Endometrium (tissue), 2 donors: ENCODE measurements at regions not wholly inside any gene's neighbourhood (a gene's known extent, or its start where the extent isn't known, plus 50 kb on each side); places are given as distances from the start of the nearest gene placed in this dataset.

Experiments used
- FAIRE-seq: peaks from 2 replicates; lab custom pipeline; 2012; peaks lifted over from hg19 to GRCh38; lab: Jason Lieb, UNC
- donor health status: control.
- donor health status: control.

DNA sequence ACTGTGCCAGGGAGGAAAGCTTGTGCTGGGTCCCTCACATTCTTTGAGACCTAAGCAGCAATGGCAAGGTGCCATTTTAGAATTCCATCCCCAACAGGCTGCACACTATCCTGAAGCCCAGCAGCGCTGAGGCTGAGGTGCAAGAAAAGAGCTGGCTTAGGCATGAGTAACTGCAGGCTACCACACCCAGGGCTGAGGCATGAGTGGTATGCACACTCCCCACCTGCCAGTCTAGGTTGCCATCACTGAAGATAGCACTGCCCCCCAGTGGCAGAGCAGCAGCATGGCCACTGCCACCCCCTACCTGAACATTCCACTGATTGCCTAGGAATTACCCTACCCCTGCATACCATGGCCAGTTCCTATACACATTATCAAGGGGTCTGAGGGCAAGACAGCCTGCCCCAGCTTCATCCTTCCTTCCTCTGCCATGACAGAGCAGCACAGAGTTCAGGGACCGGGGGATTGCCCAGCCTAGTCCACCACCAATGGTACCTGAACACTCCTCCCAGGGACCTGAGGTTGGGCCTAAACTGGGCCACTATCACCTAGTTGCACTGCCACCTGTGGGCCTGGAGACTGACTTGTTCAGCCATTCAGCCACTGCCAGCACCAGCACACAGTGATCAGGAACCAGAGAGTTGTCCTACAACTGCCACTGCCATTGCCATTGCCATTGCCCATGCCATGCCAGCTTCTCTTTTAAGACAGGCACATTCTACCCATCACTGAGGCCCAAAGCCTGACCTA, 129.8 kb downstream of the SATB1 start:
- FAIRE-seq, result no peak

- FAIRE-seq, result no peak
Measured at GRCh38 chr3:18290157-18290556, 135.0 kb downstream of the SATB1 start.

DNA sequence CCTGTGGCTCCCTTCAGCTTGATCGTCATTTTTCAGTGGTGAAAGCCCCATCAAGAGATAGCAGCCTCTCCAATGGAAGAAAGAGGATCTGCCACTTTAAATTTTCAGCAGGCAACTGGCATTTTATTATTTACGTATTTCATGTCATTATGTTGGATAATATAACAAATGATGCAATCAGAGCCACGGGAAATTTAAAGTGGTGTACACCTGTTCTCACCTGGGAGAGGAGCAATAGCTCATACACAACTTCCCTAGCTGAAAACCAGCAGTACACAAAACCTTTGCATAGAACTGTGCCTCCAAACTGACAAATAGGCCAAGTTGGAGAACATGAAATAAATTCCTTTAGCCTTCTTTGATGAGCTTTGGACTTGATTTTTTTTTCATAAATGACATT, 136.9 kb downstream of the SATB1 start:
- no peak for FAIRE-seq

DNA sequence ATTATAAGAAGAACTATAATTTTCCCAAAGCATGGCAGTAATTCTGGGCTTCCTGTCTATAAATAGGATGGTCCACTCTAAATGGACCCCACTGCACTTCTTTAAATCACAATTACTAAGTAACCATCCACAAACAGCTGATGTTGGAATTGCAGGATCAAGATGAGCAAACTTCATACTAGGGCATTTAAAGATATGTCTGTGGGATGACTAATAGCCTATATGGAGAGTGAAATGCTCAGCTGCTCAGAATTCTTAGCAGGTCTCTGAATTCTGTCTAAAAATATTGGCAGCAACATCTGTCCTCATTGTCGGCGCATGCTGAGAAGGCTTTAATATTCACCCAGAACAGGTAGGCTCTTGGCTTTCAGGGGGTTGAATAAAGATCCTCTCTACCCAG, 140.4 kb downstream of the SATB1 start:
- no peak for FAIRE-seq

DNA sequence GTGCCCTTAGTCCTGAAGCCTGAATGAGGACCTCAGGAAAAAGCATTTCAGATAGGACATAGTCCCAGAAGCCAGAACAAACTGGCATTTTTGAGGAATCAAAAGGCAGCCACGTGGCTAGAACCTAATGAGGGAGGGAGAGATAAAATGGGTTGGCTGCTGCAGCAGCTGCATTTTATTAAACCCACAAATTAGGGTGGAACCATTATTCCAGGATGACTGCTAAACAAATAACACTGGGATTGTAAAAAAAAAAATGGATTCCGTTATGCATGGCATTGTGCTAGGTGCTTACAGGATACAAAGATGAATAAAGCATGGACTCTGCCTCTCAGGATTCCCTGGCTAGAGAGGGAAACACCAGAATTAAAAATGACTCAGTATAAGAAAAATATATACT, 141.5 kb downstream of the SATB1 start:
- FAIRE-seq, result no peak

DNA sequence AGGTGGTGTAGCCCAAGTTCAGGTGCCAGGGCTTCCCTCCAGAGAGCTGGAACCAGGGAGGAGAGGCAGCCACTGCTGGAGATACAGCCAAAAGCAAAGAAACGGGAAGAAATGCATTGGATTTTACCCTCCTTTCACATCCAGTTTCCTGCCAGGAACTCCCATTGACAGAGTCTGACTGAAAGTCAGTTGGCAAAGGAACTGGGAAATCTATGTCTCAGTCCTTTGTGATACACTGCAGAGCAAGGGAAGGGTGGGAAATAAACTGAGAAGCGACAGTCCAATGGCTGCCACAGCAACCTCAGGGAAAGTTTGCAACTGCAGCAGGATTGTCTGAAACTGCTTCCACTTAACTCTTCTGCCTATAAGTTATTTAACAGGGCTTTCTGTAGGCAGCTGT, 142.6 kb downstream of the SATB1 start:
- FAIRE-seq, result no peak

DNA sequence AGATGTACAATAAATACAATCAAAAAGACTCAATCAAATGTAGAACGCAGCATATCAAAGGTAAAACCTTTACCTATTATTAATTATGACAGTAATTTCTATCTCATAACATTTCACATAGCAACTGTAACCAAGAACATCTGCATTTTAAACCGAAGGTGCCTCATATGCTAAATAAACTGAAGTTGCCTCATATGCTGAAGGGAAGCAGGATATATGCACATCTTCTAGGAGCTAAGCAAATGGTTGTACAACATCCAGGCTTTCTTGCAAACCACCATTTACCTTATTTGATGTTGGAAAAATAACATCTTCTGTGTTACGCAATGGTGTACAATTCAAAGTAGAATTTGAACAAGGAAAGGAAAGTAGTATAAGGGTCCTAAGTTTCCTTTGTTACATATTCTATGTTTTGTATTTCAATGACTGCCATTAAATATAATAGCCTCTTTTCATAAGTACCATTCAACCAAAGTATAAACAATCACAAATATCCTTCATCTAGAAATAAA, 145.9 kb downstream of the SATB1 start:
- FAIRE-seq, result no peak

- FAIRE-seq, result no peak
Measured at GRCh38 chr3:18264853-18265252, 160.3 kb downstream of the SATB1 start.

DNA sequence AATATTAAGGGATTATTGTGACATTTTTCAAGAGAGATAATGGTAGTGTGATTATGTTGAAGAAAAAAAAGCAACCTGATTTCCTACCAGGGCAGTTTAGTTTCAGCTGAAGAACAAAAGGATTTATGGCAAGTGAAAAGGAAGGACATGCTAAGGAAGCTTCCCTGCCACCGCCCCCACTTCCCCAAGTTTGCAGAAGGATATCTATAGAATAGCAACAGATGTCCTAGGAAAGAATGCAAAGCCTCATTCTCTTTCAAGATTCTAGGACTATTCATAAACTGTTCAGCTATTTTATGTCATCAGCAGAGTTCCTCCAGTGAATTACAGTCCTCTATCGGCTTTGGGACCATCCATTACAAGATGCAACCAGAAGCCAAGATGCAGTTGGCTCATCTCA, 160.8 kb downstream of the SATB1 start:
- FAIRE-seq, result no peak

- no peak for FAIRE-seq
Measured at GRCh38 chr3:18258492-18258891, 166.6 kb downstream of the SATB1 start.

DNA sequence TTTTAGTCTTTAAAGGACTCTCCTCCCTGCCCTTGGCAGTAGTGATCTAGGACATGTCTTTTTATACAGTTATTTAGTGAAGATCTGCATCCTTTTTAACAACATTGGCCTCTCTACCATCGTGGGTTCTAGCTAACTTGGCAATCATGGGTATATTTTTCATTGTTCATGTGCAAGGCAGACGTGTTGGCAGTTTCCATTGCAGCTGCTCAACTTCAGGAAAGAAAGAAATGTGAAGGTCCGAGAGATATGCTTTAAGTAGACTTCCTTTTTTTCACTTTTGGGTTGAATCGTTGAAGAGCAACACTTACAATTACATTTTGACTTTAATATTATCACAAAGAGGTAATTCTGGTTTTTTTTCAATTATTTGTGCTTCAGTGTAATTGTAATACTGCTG, 172.6 kb downstream of the SATB1 start:
- FAIRE-seq, result no peak

DNA sequence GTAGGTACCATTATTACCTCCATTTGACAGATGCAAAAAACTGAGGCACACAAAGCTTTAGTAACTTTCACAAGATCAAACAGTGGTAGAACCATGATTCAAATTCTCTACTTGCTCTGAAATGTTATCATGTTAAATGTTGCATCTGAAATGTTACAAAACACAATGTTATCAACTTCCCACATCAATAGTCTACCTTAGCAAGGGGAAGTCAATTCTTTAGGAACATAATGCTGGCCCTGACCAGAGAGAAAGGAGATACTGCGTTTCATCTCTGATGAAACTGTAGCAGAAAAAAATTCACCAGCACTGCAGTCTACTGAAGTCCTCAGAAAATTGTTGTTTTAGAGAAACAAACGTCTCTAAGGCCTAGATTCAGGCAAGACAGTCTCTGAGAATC, 174.1 kb downstream of the SATB1 start:
- FAIRE-seq, result no peak

- FAIRE-seq, result no peak
Measured at GRCh38 chr3:18249126-18249525, 176.0 kb downstream of the SATB1 start.

DNA sequence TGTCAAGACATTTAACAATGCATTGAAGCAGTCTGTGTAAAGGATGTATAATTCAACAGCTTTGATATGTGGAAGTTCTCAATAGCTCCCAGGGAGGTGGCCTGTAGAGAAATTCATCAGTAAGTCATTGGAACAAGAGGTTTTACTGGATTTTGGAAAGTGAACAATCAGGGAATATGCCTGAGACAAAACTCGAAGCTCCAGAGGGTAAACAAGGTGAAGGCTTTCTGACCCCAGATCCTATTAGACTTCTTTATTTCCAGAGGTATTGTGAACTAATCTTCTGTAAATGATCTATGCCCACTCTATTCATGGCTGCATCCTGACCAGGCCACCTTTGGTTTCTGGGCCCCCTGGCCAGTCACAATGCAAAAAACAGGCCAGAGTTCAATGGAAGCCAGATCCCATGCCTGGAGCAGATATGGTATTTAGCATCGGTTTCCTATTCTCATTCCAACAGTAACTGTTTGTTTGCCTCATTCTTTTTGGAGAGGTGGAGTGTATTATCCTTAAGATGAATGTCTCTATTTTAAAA, 177.3 kb downstream of the SATB1 start:
- no peak for FAIRE-seq

DNA sequence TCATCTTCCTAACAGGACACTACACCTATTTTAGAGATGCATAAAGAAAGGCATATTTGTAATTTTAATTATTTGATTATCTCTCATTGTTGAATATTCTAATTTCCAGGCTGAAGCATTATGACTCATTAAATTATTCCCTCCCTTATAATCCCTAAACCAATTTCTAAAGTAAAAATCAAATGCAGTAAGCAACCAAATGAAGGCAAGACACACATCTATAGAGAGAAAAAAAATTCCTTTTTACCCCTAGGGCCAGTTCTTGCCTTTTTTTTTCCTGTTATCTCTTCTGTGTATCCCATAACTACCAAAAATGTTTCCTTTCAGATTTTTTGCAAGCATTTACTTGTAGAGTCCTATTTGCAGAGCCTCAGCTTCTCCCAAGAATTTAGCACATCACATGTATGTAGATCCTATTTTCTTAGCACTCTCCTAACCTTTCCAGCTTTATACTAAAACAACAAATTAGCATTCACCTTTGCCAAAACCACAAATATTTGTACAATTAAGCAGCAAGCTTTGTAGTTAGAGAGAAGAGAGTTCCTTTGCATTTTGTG, 177.9 kb downstream of the SATB1 start:
- no peak for FAIRE-seq

DNA sequence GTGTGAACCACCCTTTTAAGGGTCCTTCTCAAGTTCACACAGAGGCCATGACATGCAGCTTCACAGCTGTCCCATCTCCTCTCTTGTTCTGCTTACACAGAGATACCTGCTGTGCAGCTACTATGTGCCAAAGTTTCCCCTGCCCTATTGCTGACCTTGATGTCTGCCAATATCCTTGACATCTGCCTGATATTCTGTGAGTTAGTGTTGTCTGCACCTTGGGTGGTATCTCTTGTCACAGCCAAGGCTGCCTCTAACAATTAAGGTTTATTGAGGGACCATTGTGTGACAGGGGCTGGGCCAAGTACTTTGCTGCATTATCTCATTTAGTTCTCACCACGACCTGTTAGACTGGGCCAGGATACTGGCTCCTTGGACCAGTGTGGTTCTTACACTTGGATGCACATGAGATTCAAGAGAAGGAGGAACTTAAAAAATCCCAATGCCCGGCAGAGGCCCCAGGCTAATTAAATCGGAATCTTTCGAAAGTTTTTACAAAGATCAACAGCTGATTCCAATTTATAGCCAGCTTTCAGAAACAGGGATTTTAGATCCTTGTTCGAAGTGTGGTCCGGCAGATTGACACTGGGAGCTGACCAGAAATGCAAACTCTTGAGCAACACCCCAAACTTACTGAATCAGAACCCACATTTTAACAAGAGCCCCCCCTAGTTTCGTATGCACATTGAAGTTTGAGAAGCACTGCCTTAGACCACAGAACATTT, 178.6 kb downstream of the SATB1 start:
- no peak for FAIRE-seq

DNA sequence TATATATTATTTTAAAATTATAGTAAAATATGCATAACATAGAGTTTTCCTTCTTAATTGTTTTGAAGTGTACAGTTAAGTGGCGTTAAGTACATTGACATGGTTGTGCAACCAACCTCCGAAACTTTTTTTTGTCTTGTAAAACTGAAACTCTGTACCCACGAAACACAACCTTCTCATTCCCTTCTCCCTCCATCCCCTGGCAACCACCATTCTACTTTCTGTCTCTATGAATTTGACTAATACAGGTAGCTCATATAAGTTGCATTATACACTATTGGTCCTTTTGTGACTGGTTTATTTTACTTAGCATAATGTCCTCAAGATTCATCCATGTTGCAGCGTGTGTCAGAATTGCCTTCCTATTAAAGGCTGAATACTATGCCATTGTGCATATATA, 179.4 kb downstream of the SATB1 start:
- FAIRE-seq, result no peak

DNA sequence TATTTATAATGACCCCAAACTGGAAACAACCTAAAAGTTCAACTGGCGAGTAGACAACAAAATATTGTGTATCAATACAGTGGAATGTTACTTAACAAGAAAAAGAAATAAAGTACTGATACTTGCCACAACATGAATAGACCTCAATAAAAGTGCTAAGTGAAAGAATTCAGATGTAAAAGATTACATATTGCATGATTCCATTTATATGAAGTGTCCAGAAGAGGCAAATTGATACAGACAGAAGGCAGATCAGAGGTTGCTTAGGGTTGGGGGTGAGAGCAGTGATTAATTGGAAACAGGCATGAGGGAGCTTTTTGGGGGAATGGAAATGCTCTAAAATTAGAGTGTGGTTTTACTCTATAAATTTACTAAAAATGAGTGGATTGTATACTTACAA, 183.3 kb downstream of the SATB1 start:
- FAIRE-seq, result no peak

GRCh38 chr3:18239674-18240073, 185.5 kb downstream of the SATB1 start:
- FAIRE-seq, result no peak

DNA sequence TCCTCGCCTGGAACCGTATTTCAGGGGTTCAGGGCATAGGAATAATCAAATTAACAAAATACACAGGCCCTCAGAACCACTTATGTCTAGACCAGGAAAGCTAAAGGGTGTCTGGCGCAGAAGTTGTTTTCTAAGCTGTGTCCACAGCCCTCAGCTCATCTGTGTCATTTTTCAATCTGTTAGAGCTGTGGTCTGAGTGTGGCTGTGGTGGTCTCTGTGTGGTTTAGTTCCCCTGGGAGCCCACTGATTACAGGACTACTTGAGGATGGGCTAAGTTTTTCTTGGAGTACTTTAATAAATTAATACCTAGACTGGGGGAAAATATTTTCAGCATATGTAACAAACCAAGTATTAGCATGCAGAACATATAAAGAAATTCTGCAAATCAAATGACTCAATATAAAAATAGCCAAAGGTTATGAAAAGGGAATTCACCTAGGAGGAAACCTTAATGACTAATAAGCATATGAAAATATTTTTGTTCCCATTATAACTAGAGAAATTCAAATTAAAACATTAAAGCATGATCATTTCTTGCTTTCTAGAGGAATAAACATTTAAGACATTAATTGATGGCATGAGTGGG, 186.3 kb downstream of the SATB1 start:
- no peak for FAIRE-seq

DNA sequence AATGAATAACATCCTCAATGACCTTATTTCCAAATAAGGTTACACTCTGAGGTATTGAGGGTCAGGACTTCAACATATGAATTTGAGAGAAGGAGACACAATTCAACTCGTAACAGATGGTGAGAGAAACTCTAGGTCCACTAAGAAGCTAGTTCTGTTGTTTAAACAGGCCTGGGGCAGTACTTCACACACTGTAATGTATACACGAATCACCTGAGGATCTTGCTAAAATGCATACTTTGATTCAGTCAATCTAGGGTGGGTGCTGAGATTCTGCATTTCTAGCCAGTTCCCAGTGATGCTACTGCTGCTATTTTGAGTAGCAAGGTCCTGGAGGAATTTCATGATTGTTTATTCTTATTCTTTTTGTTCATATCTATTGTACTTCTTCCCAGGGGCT, 186.8 kb downstream of the SATB1 start:
- FAIRE-seq, result no peak

- no peak for FAIRE-seq
Measured at GRCh38 chr3:18237251-18238005, 187.7 kb downstream of the SATB1 start.
